DMS153 (cell line): ENCODE measurements at regions not wholly inside any gene's neighbourhood (a gene's known extent, or its start where the extent isn't known, plus 50 kb on each side); places are given as distances from the start of the nearest gene placed in this dataset.
"Not testable (repeated sequence)": the region's sequence is repeated elsewhere in the genome, so short reads cannot be mapped to it uniquely, and the experiment has no call there.

Experiments
- DNase-seq: peaks from one replicate; lab custom pipeline; 2025; lab: John Stamatoyannopoulos, UW

- DNase-seq: no peak
Observed at GRCh38 chr11:92168936-92169335, 55.7 kb upstream of the FAT3 start.

GRCh38 chr11:92167571-92167970 lies 57.0 kb upstream of the FAT3 start:
- no peak for DNase-seq

GRCh38 chr11:92166335-92166734 lies 58.3 kb upstream of the FAT3 start:
- no peak for DNase-seq

- DNase-seq: no peak
Observed at GRCh38 chr11:92163879-92164278, 60.7 kb upstream of the FAT3 start.

- DNase-seq: no peak
Observed at GRCh38 chr11:92162776-92163175, 61.8 kb upstream of the FAT3 start.

- DNase-seq: no peak
Observed at GRCh38 chr11:92159931-92160330, 64.7 kb upstream of the FAT3 start.

GRCh38 chr11:92157390-92157789 lies 67.2 kb upstream of the FAT3 start:
- not testable (repeated sequence) for DNase-seq

- DNase-seq: no peak
Observed at GRCh38 chr11:92154611-92155010, 70.0 kb upstream of the FAT3 start.

GRCh38 chr11:92154110-92154509 lies 70.5 kb upstream of the FAT3 start:
- no peak for DNase-seq

- no peak for DNase-seq
Observed at GRCh38 chr11:92153542-92153941, 71.1 kb upstream of the FAT3 start.

- DNase-seq: no peak
Observed at GRCh38 chr11:92152245-92152644, 72.4 kb upstream of the FAT3 start.

GRCh38 chr11:92149996-92150395 lies 74.6 kb upstream of the FAT3 start:
- no peak for DNase-seq

GRCh38 chr11:92141725-92142124 lies 82.9 kb upstream of the FAT3 start:
- DNase-seq: no peak

- no peak for DNase-seq
Observed at GRCh38 chr11:92141159-92141558, 83.5 kb upstream of the FAT3 start.

GRCh38 chr11:92140021-92140420 lies 84.6 kb upstream of the FAT3 start:
- DNase-seq: no peak

GRCh38 chr11:92138296-92138695 lies 86.3 kb upstream of the FAT3 start:
- no peak for DNase-seq

GRCh38 chr11:92137747-92138146 lies 86.9 kb upstream of the FAT3 start:
- no peak for DNase-seq

GRCh38 chr11:92136797-92137196 lies 87.8 kb upstream of the FAT3 start:
- peak; percentile 28 for DNase-seq

- DNase-seq: no peak
Observed at GRCh38 chr11:92131289-92131865, 93.2 kb upstream of the FAT3 start.

GRCh38 chr11:92130421-92130831 lies 94.2 kb upstream of the FAT3 start:
- DNase-seq: no peak

GRCh38 chr11:92129811-92130210 lies 94.8 kb upstream of the FAT3 start:
- DNase-seq: no peak

- DNase-seq: no peak
Observed at GRCh38 chr11:92128026-92128425, 96.6 kb upstream of the FAT3 start.

GRCh38 chr11:92125321-92125720 lies 99.3 kb upstream of the FAT3 start:
- no peak for DNase-seq

- DNase-seq: no peak
Observed at GRCh38 chr11:92123540-92123939, 101.1 kb upstream of the FAT3 start.

- DNase-seq: no peak
Observed at GRCh38 chr11:92122561-92122960, 102.1 kb upstream of the FAT3 start.
